NCI-H1105 treated with DMSO at 0.1 percent for 48 hours (cell line): ENCODE measurements at regions not wholly inside any gene's neighbourhood (a gene's known extent, or its start where the extent isn't known, plus 50 kb on each side); places are given as distances from the start of the nearest gene placed in this dataset.

ENCODE experiments used
- DNase-seq: peaks from one replicate; lab custom pipeline; 2025; lab: John Stamatoyannopoulos, UW

- no peak for DNase-seq
These were observed 395.7 kb downstream of the TMEM161B start for GRCh38 chr5:87872986-87873385.

- DNase-seq, result no peak
These were observed 399.9 kb downstream of the TMEM161B start for GRCh38 chr5:87868792-87869191.

- DNase-seq, result no peak
These were observed 401.4 kb downstream of the TMEM161B start for GRCh38 chr5:87867281-87867680.

GRCh38 chr5:87853541-87853940 lies 415.1 kb downstream of the TMEM161B start:
- no peak for DNase-seq

GRCh38 chr5:87851603-87852002 lies 417.0 kb downstream of the TMEM161B start:
- no peak for DNase-seq

GRCh38 chr5:87850843-87851242 lies 417.8 kb downstream of the TMEM161B start:
- DNase-seq, result peak; percentile 90

GRCh38 chr5:87845734-87846133 lies 422.9 kb downstream of the TMEM161B start:
- DNase-seq, result no peak

- DNase-seq, result no peak
These were observed 423.8 kb downstream of the TMEM161B start for GRCh38 chr5:87844866-87845265.

- no peak for DNase-seq
These were observed 424.2 kb downstream of the TMEM161B start for GRCh38 chr5:87844449-87844848.

GRCh38 chr5:87836696-87837095 lies 424.0 kb upstream of the CCNH start:
- no peak for DNase-seq

- DNase-seq, result no peak
These were observed 418.8 kb upstream of the CCNH start for GRCh38 chr5:87831499-87831898.

- no peak for DNase-seq
These were observed 416.5 kb upstream of the CCNH start for GRCh38 chr5:87829217-87829551.

GRCh38 chr5:87828545-87829216 lies 416.0 kb upstream of the CCNH start:
- no peak for DNase-seq

- no peak for DNase-seq
These were observed 414.8 kb upstream of the CCNH start for GRCh38 chr5:87827539-87827938.

GRCh38 chr5:87826507-87826906 lies 413.8 kb upstream of the CCNH start:
- no peak for DNase-seq

- DNase-seq, result no peak
These were observed 412.9 kb upstream of the CCNH start for GRCh38 chr5:87825583-87825982.

GRCh38 chr5:87807783-87808182 lies 395.1 kb upstream of the CCNH start:
- DNase-seq, result no peak

GRCh38 chr5:87803352-87803751 lies 390.6 kb upstream of the CCNH start:
- DNase-seq, result no peak

GRCh38 chr5:87791869-87792268 lies 379.1 kb upstream of the CCNH start:
- no peak for DNase-seq

- DNase-seq, result no peak
These were observed 375.7 kb upstream of the CCNH start for GRCh38 chr5:87788416-87788815.

GRCh38 chr5:87787625-87788256 lies 375.0 kb upstream of the CCNH start:
- no peak for DNase-seq

- no peak for DNase-seq
These were observed 374.4 kb upstream of the CCNH start for GRCh38 chr5:87787086-87787485.

- DNase-seq, result no peak
These were observed 373.7 kb upstream of the CCNH start for GRCh38 chr5:87786471-87786870.
